GM12891 (cell line): ENCODE measurements at regions not wholly inside any gene's neighbourhood (a gene's known extent, or its start where the extent isn't known, plus 50 kb on each side); places are given as distances from the start of the nearest gene placed in this dataset.

Source experiments
- PAX5 ChIP-seq: IDR thresholded peaks from 2 replicates; pipeline ENCODE4 v1.6.1; 2011; ENCODE audit warnings: low read length, moderate library complexity, mild to moderate bottlenecking; ENCODE audit not compliant: insufficient read depth, severe bottlenecking
- POLR2A ChIP-seq: IDR thresholded peaks from 2 replicates; pipeline ENCODE4 v1.6.1; 2011; ENCODE audit warnings: low read depth, low read length, control low read depth
- POLR2AphosphoS5 ChIP-seq: IDR thresholded peaks from 2 replicates; pipeline ENCODE4 v1.6.1; 2011; ENCODE audit warnings: low read depth, low read length, control low read depth
- POU2F2 ChIP-seq: IDR thresholded peaks from 2 replicates; pipeline ENCODE4 v1.6.1; 2011; ENCODE audit warnings: low read depth, mild to moderate bottlenecking, control low read depth, low read length, moderate library complexity
- SPI1 ChIP-seq: IDR thresholded peaks from 2 replicates; pipeline ENCODE4 v1.6.1; 2011; ENCODE audit warnings: low read depth, low read length, control low read depth
- TAF1 ChIP-seq: IDR thresholded peaks from 2 replicates; pipeline ENCODE4 v1.6.1; 2011; ENCODE audit warnings: low read depth, low read length, control low read depth

DNA sequence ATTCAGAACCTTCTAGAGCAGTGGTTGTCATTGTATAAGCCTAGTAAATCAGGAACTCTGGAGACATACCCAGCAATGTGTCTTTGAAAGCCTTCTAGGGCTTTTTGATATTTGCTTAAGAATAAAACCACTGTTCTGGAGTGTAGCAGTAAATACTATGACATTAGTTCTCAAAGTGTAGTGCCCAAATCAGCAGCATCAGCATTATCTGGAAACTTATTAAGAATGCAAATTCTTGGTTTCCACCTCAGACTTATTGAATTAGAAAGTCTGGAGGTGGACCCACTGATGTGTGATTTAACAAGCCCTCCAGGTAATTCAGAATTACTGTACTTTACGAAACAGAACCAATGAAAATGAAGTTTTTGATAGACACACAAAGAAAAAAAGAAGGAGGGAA lies 509.7 kb downstream of the SUCLG1 start:
- TF ChIP-seq TAF1 (no peak), POLR2A (no peak), SPI1 (no peak), POLR2AphosphoS5 (no peak), PAX5 (no peak), POU2F2 (no peak)
